SJSA1 (cell line): ENCODE measurements at regions not wholly inside any gene's neighbourhood (a gene's known extent, or its start where the extent isn't known, plus 50 kb on each side); places are given as distances from the start of the nearest gene placed in this dataset.
"Not testable (repeated sequence)": the region's sequence is repeated elsewhere in the genome, so short reads cannot be mapped to it uniquely, and the experiment has no call there.

ENCODE experiments used
- DNase-seq, 2 experiments: peaks; one replicate each; pipeline ENCODE4 v3.0.0-alpha.2; 2015 to 2020; ENCODE audit warnings: low spot score in 2 of 2, low read depth in 1 of 2
- H3K27ac ChIP-seq: fragments of 250-450 bp; sonication (Bioruptor Pico); 2 replicates; pipeline ENCODE4 v1.5.1; 2020; ENCODE audit warnings: mild to moderate bottlenecking, moderate library complexity
- H3K27me3 ChIP-seq: fragments of 250-450 bp; sonication (Bioruptor Pico); replicated peaks from 2 replicates; pipeline ENCODE4 v1.5.1; 2020; ENCODE audit warnings: mild to moderate bottlenecking, moderate library complexity
- H3K36me3 ChIP-seq: fragments of 250-450 bp; sonication (Bioruptor Pico); 2 replicates; pipeline ENCODE4 v1.5.1; 2020; ENCODE audit warnings: mild to moderate bottlenecking
- H3K4me1 ChIP-seq: fragments of 250-450 bp; sonication (Bioruptor Pico); replicated peaks from 2 replicates; pipeline ENCODE4 v1.6.1; 2021; ENCODE audit warnings: mild to moderate bottlenecking
- H3K4me3 ChIP-seq: fragments of 250-450 bp; sonication (Bioruptor Pico); 2 replicates; pipeline ENCODE4 v1.5.1; 2020; ENCODE audit warnings: mild to moderate bottlenecking
- H3K9me3 ChIP-seq: fragments of 250-450 bp; sonication (Bioruptor Pico); replicated peaks from 2 replicates; pipeline ENCODE4 v1.5.1; 2020; ENCODE audit warnings: mild to moderate bottlenecking

- Histone ChIP-seq H3K9me3 (no peaks in the 10 kb centered on the region), H3K27me3 (no peaks in the 10 kb centered on the region), H3K4me1 (no peaks in the 10 kb centered on the region), H3K36me3 (no peaks in the 10 kb centered on the region), H3K27ac (no peak overlapping the region), H3K4me3 (no peak overlapping the region)
- no peak for DNase-seq
These were observed 459.3 kb upstream of the GCFC2 start for GRCh38 chr2:76170009-76170384.

GRCh38 chr2:76169276-76170008, 458.7 kb upstream of the GCFC2 start:
- no peaks in the 10 kb centered on the region for H3K9me3 ChIP-seq
- H3K4me3 ChIP-seq, result no peak overlapping the region
- no peak for DNase-seq
- H3K4me1 ChIP-seq, result no peaks in the 10 kb centered on the region
- H3K36me3 ChIP-seq, result no peaks in the 10 kb centered on the region
- H3K27ac ChIP-seq, result no peak overlapping the region
- H3K27me3 ChIP-seq, result no peaks in the 10 kb centered on the region

GRCh38 chr2:76163860-76164259, 453.1 kb upstream of the GCFC2 start:
- Histone ChIP-seq H3K27me3 (no peaks in the 10 kb centered on the region), H3K9me3 (no peaks in the 10 kb centered on the region), H3K4me1 (no peaks in the 10 kb centered on the region), H3K4me3 (no peak overlapping the region), H3K27ac (no peak overlapping the region), H3K36me3 (no peaks in the 10 kb centered on the region)
- DNase-seq, result no peak

GRCh38 chr2:76160670-76161069, 450.0 kb upstream of the GCFC2 start:
- no peaks in the 10 kb centered on the region for H3K27me3 ChIP-seq
- no peak for DNase-seq
- H3K9me3 ChIP-seq, result no peaks in the 10 kb centered on the region
- H3K27ac ChIP-seq, result no peak overlapping the region
- no peaks in the 10 kb centered on the region for H3K36me3 ChIP-seq
- no peaks in the 10 kb centered on the region for H3K4me1 ChIP-seq
- no peak overlapping the region for H3K4me3 ChIP-seq

GRCh38 chr2:76159042-76159648, 448.4 kb upstream of the GCFC2 start:
- Histone ChIP-seq H3K36me3 (no peaks in the 10 kb centered on the region), H3K9me3 (no peaks in the 10 kb centered on the region)

GRCh38 chr2:76157531-76157930, 446.8 kb upstream of the GCFC2 start:
- no peak overlapping the region for H3K4me3 ChIP-seq
- DNase-seq, result no peak
- H3K4me1 ChIP-seq, result no peaks in the 10 kb centered on the region
- H3K36me3 ChIP-seq, result no peaks in the 10 kb centered on the region
- no peaks in the 10 kb centered on the region for H3K9me3 ChIP-seq
- no peak overlapping the region for H3K27ac ChIP-seq
- no peaks in the 10 kb centered on the region for H3K27me3 ChIP-seq

More at GRCh38 chr2:76159042-76159648, 448.4 kb upstream of the GCFC2 start:
- Histone ChIP-seq H3K27ac (no peak overlapping the region), H3K27me3 (no peaks in the 10 kb centered on the region), H3K4me1 (no peaks in the 10 kb centered on the region), H3K4me3 (no peak overlapping the region)
- no peak for DNase-seq

GRCh38 chr2:76154981-76155380, 444.3 kb upstream of the GCFC2 start:
- no peaks in the 10 kb centered on the region for H3K36me3 ChIP-seq
- H3K4me3 ChIP-seq, result no peak overlapping the region
- no peaks in the 10 kb centered on the region for H3K4me1 ChIP-seq
- no peak for DNase-seq
- H3K27me3 ChIP-seq, result no peaks in the 10 kb centered on the region
- no peaks in the 10 kb centered on the region for H3K9me3 ChIP-seq
- no peak overlapping the region for H3K27ac ChIP-seq

- Histone ChIP-seq H3K4me1 (no peaks in the 10 kb centered on the region), H3K36me3 (no peaks in the 10 kb centered on the region), H3K4me3 (no peak overlapping the region), H3K27me3 (no peaks in the 10 kb centered on the region), H3K27ac (no peak overlapping the region), H3K9me3 (no peaks in the 10 kb centered on the region)
- no peak for DNase-seq
These were observed 439.1 kb upstream of the GCFC2 start for GRCh38 chr2:76149846-76150245.

GRCh38 chr2:76139303-76139702, 428.6 kb upstream of the GCFC2 start:
- H3K36me3 ChIP-seq, H3K27me3 ChIP-seq, H3K9me3 ChIP-seq, H3K27ac ChIP-seq, H3K4me3 ChIP-seq, H3K4me1 ChIP-seq, DNase-seq: not testable (repeated sequence)

- Histone ChIP-seq H3K36me3 (no peaks in the 10 kb centered on the region), H3K4me1 (no peaks in the 10 kb centered on the region), H3K9me3 (no peaks in the 10 kb centered on the region), H3K27ac (no peak overlapping the region), H3K4me3 (no peak overlapping the region), H3K27me3 (no peaks in the 10 kb centered on the region)
- DNase-seq, result no peak
These were observed 417.9 kb upstream of the GCFC2 start for GRCh38 chr2:76128622-76129021.

- no peak for DNase-seq
- Histone ChIP-seq H3K4me3 (no peak overlapping the region), H3K36me3 (no peaks in the 10 kb centered on the region), H3K9me3 (no peaks in the 10 kb centered on the region), H3K4me1 (no peaks in the 10 kb centered on the region), H3K27ac (no peak overlapping the region), H3K27me3 (no peaks in the 10 kb centered on the region)
These were observed 409.5 kb upstream of the GCFC2 start for GRCh38 chr2:76120176-76120575.

GRCh38 chr2:76089683-76090082, 379.0 kb upstream of the GCFC2 start:
- no peaks in the 10 kb centered on the region for H3K9me3 ChIP-seq
- H3K4me1 ChIP-seq, result no peaks in the 10 kb centered on the region
- no peaks in the 10 kb centered on the region for H3K36me3 ChIP-seq
- no peak overlapping the region for H3K27ac ChIP-seq
- no peak overlapping the region for H3K4me3 ChIP-seq
- no peak for DNase-seq
- no peaks in the 10 kb centered on the region for H3K27me3 ChIP-seq

- Histone ChIP-seq H3K27ac (no peak overlapping the region), H3K4me3 (no peak overlapping the region), H3K9me3 (no peaks in the 10 kb centered on the region), H3K27me3 (no peaks in the 10 kb centered on the region), H3K4me1 (no peaks in the 10 kb centered on the region), H3K36me3 (no peaks in the 10 kb centered on the region)
- DNase-seq, result no peak
These were observed 372.5 kb upstream of the GCFC2 start for GRCh38 chr2:76083248-76083647.

GRCh38 chr2:76082509-76082908, 371.8 kb upstream of the GCFC2 start:
- Histone ChIP-seq H3K27ac (no peak overlapping the region), H3K36me3 (no peaks in the 10 kb centered on the region), H3K4me1 (no peaks in the 10 kb centered on the region), H3K27me3 (no peaks in the 10 kb centered on the region; the same call in 1 of the 2 replicates), H3K4me3 (no peak overlapping the region), H3K9me3 (no peaks in the 10 kb centered on the region)
- DNase-seq, result no peak

- no peaks in the 10 kb centered on the region; the same call in 1 of the 2 replicates for H3K27me3 ChIP-seq
- H3K27ac ChIP-seq, result no peak overlapping the region
- no peak overlapping the region for H3K4me3 ChIP-seq
- no peaks in the 10 kb centered on the region for H3K9me3 ChIP-seq
- H3K4me1 ChIP-seq, result no peaks in the 10 kb centered on the region
- no peak for DNase-seq
- no peaks in the 10 kb centered on the region for H3K36me3 ChIP-seq
These were observed 369.4 kb upstream of the GCFC2 start for GRCh38 chr2:76080154-76080553.
